H1 (cell line): ENCODE measurements at regions not wholly inside any gene's neighbourhood (a gene's known extent, or its start where the extent isn't known, plus 50 kb on each side); places are given as distances from the start of the nearest gene placed in this dataset.

Source experiments
- BACH1 ChIP-seq: IDR thresholded peaks from 2 replicates; pipeline ENCODE4 v1.6.1; 2012; ENCODE audit warnings: low read length, improper control_type of control experiment
- CBX8 ChIP-seq: fragments of 300-800, 300-1000 bp; sonication (generic); IDR thresholded peaks from 2 replicates; pipeline ENCODE4 v1.7.1; 2016; ENCODE audit warnings: low read depth, low read length, borderline replicate concordance
- CHD1 ChIP-seq: IDR thresholded peaks from 2 replicates; pipeline ENCODE4 v1.6.1; 2012; ENCODE audit warnings: low read depth, low read length, improper control_type of control experiment
- CREB1 ChIP-seq: IDR thresholded peaks from 2 replicates; pipeline ENCODE4 v1.6.1; 2012; ENCODE audit warnings: inconsistent platforms
- EZH2 ChIP-seq: fragments of 200-600 bp; sonication (generic); IDR thresholded peaks from 2 replicates; pipeline ENCODE4 v1.7.1; 2012; ENCODE audit warnings: low read depth, mild to moderate bottlenecking, moderate library complexity, low read length, inconsistent platforms; ENCODE audit not compliant: severe bottlenecking
- JUN ChIP-seq: IDR thresholded peaks from 2 replicates; pipeline ENCODE4 v1.6.1; 2011; ENCODE audit warnings: low read depth, mild to moderate bottlenecking, improper control_type of control experiment, low read length
- POU5F1 ChIP-seq: IDR thresholded peaks from 2 replicates; pipeline ENCODE4 v1.6.1; 2011; ENCODE audit warnings: low read depth, mild to moderate bottlenecking, low read length, moderate library complexity
- SP1 ChIP-seq: IDR thresholded peaks from 2 replicates; pipeline ENCODE4 v1.6.1; 2011; ENCODE audit warnings: low read depth, low read length
- SRF ChIP-seq: IDR thresholded peaks from 2 replicates; pipeline ENCODE4 v1.6.1; 2011; ENCODE audit warnings: mild to moderate bottlenecking, low read depth, low read length, moderate library complexity
- YY1 ChIP-seq: IDR thresholded peaks from 2 replicates; pipeline ENCODE4 v1.6.1; 2011; ENCODE audit warnings: low read depth, mild to moderate bottlenecking, low read length
- TF ChIP-seq, protein P1 (sequence below): fragments of 300-600 bp; sonication (generic); IDR thresholded peaks from 2 replicates; pipeline ENCODE4 v1.7.1; 2012; ENCODE audit warnings: low read length, moderate library complexity, mild to moderate bottlenecking, inconsistent platforms; ENCODE audit not compliant: insufficient replicate concordance
- TF ChIP-seq, protein P2 (sequence below): IDR thresholded peaks from 2 replicates; pipeline ENCODE4 v1.6.1; 2012; ENCODE audit warnings: low read length, inconsistent platforms

DNA sequence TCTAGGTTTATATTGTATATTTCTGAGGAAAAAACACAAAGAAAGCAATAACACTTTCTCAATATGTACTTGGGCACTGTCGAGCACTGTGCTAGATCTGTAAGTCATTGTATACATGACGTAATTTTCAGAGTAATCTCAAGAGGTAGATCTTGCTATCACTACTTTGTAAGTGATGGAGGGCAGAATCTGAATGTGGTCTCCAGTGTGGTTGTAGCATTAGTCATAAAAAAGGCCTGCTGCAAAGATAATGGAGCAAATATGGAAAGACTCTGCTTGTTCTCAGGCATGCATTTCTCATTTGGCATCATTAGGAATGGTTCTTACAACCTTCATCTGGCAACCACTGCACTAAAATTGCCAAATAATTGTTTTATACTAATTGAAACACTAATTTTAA is 419.8 kb upstream of the CCDC179 start (continued):
- TF ChIP-seq, protein P1, sequence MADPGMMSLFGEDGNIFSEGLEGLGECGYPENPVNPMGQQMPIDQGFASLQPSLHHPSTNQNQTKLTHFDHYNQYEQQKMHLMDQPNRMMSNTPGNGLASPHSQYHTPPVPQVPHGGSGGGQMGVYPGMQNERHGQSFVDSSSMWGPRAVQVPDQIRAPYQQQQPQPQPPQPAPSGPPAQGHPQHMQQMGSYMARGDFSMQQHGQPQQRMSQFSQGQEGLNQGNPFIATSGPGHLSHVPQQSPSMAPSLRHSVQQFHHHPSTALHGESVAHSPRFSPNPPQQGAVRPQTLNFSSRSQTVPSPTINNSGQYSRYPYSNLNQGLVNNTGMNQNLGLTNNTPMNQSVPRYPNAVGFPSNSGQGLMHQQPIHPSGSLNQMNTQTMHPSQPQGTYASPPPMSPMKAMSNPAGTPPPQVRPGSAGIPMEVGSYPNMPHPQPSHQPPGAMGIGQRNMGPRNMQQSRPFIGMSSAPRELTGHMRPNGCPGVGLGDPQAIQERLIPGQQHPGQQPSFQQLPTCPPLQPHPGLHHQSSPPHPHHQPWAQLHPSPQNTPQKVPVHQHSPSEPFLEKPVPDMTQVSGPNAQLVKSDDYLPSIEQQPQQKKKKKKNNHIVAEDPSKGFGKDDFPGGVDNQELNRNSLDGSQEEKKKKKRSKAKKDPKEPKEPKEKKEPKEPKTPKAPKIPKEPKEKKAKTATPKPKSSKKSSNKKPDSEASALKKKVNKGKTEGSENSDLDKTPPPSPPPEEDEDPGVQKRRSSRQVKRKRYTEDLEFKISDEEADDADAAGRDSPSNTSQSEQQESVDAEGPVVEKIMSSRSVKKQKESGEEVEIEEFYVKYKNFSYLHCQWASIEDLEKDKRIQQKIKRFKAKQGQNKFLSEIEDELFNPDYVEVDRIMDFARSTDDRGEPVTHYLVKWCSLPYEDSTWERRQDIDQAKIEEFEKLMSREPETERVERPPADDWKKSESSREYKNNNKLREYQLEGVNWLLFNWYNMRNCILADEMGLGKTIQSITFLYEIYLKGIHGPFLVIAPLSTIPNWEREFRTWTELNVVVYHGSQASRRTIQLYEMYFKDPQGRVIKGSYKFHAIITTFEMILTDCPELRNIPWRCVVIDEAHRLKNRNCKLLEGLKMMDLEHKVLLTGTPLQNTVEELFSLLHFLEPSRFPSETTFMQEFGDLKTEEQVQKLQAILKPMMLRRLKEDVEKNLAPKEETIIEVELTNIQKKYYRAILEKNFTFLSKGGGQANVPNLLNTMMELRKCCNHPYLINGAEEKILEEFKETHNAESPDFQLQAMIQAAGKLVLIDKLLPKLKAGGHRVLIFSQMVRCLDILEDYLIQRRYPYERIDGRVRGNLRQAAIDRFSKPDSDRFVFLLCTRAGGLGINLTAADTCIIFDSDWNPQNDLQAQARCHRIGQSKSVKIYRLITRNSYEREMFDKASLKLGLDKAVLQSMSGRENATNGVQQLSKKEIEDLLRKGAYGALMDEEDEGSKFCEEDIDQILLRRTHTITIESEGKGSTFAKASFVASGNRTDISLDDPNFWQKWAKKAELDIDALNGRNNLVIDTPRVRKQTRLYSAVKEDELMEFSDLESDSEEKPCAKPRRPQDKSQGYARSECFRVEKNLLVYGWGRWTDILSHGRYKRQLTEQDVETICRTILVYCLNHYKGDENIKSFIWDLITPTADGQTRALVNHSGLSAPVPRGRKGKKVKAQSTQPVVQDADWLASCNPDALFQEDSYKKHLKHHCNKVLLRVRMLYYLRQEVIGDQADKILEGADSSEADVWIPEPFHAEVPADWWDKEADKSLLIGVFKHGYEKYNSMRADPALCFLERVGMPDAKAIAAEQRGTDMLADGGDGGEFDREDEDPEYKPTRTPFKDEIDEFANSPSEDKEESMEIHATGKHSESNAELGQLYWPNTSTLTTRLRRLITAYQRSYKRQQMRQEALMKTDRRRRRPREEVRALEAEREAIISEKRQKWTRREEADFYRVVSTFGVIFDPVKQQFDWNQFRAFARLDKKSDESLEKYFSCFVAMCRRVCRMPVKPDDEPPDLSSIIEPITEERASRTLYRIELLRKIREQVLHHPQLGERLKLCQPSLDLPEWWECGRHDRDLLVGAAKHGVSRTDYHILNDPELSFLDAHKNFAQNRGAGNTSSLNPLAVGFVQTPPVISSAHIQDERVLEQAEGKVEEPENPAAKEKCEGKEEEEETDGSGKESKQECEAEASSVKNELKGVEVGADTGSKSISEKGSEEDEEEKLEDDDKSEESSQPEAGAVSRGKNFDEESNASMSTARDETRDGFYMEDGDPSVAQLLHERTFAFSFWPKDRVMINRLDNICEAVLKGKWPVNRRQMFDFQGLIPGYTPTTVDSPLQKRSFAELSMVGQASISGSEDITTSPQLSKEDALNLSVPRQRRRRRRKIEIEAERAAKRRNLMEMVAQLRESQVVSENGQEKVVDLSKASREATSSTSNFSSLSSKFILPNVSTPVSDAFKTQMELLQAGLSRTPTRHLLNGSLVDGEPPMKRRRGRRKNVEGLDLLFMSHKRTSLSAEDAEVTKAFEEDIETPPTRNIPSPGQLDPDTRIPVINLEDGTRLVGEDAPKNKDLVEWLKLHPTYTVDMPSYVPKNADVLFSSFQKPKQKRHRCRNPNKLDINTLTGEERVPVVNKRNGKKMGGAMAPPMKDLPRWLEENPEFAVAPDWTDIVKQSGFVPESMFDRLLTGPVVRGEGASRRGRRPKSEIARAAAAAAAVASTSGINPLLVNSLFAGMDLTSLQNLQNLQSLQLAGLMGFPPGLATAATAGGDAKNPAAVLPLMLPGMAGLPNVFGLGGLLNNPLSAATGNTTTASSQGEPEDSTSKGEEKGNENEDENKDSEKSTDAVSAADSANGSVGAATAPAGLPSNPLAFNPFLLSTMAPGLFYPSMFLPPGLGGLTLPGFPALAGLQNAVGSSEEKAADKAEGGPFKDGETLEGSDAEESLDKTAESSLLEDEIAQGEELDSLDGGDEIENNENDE: no peak
- TF ChIP-seq SP1: no peak
- TF ChIP-seq BACH1: no peak
- TF ChIP-seq CBX8: no peak
- no peak for TF ChIP-seq YY1
- no peak for TF ChIP-seq CREB1
- TF ChIP-seq POU5F1: no peak
- TF ChIP-seq, protein P2, sequence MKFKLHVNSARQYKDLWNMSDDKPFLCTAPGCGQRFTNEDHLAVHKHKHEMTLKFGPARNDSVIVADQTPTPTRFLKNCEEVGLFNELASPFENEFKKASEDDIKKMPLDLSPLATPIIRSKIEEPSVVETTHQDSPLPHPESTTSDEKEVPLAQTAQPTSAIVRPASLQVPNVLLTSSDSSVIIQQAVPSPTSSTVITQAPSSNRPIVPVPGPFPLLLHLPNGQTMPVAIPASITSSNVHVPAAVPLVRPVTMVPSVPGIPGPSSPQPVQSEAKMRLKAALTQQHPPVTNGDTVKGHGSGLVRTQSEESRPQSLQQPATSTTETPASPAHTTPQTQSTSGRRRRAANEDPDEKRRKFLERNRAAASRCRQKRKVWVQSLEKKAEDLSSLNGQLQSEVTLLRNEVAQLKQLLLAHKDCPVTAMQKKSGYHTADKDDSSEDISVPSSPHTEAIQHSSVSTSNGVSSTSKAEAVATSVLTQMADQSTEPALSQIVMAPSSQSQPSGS: no peak
- no peak for TF ChIP-seq SRF
- TF ChIP-seq CHD1: no peak
- TF ChIP-seq JUN: no peak
- no peak for TF ChIP-seq EZH2
